SK-N-SH treated with all-trans-retinoic acid at 6 μM for 48 hours (cell line): ENCODE measurements at regions not wholly inside any gene's neighbourhood (a gene's known extent, or its start where the extent isn't known, plus 50 kb on each side); places are given as distances from the start of the nearest gene placed in this dataset.

Experiments used
- PPARA ChIP-seq: fragments of 250-450 bp; sonication (Bioruptor Pico); IDR thresholded peaks from 2 replicates; pipeline ENCODE4 v1.5.0; 2020; ENCODE audit warnings: mild to moderate bottlenecking, borderline replicate concordance
- RARB ChIP-seq: fragments of 250-450 bp; sonication (Bioruptor Pico); IDR thresholded peaks from 2 replicates; pipeline ENCODE4 v1.8.0; 2021; ENCODE audit warnings: mild to moderate bottlenecking, moderate library complexity
- SNAI2 ChIP-seq: fragments of 250-450 bp; sonication (Bioruptor Pico); IDR thresholded peaks from 2 replicates; pipeline ENCODE4 v1.5.0; 2020; ENCODE audit warnings: mild to moderate bottlenecking, moderate library complexity
- TCF4 ChIP-seq: fragments of 250-450 bp; sonication (Bioruptor Pico); IDR thresholded peaks from 2 replicates; pipeline ENCODE4 v1.8.0; 2021; ENCODE audit warnings: mild to moderate bottlenecking, moderate library complexity, borderline replicate concordance
- ZNF70 ChIP-seq: fragments of 450-650 bp; formaldehyde crosslinking; IDR thresholded peaks from 2 replicates; pipeline ENCODE4 v1.5.0; 2020; ENCODE audit warnings: mild to moderate bottlenecking, moderate library complexity
- TF ChIP-seq, protein P1 (sequence below): fragments of 250-450 bp; sonication (Bioruptor Pico); IDR thresholded peaks from 2 replicates; pipeline ENCODE4 v1.8.0; 2020; ENCODE audit warnings: mild to moderate bottlenecking, moderate library complexity, borderline replicate concordance
- TF ChIP-seq, protein P2 (sequence below): fragments of 250-450 bp; sonication (Bioruptor Pico); IDR thresholded peaks from 2 replicates; pipeline ENCODE4 v1.5.1; 2021; ENCODE audit warnings: mild to moderate bottlenecking, moderate library complexity
- TF ChIP-seq, protein P3 (sequence below): fragments of 250-450 bp; sonication (Bioruptor Pico); IDR thresholded peaks from 2 replicates; pipeline ENCODE4 v1.5.1; 2020; ENCODE audit warnings: low read depth, mild to moderate bottlenecking, moderate library complexity
- TF ChIP-seq, protein P4 (sequence below): fragments of 250-450 bp; sonication (Bioruptor Pico); IDR thresholded peaks from 2 replicates; pipeline ENCODE4 v1.5.0; 2020; ENCODE audit warnings: mild to moderate bottlenecking, moderate library complexity

DNA sequence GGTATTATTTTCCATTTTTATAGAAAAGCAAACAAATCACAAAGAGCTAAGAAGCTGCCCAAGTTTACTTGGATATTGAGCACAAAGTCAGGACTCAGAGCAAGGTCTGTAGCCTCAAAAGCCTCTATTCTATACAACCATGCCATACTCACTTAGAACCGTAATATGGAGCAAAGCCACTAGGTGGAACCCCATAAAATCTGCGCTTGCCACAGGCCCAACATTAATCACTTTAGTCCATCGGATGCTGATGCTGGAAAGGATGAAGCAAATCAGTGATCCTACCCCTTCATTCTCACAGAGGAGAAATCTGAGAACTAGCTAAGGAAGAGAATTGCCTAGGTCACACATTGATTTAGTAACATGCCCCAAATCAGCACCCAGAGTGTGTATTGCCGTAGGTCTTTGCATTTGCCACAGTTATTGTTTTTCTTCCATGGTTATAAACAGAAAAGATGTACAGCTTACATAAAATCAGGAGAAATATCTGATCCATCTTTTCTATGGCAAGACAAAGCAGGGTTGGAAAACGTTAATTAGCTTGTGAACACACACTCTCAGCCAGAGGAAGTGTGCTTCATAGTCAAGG lies 56.7 kb upstream of the RAB38 start:
- TF ChIP-seq, protein P1, sequence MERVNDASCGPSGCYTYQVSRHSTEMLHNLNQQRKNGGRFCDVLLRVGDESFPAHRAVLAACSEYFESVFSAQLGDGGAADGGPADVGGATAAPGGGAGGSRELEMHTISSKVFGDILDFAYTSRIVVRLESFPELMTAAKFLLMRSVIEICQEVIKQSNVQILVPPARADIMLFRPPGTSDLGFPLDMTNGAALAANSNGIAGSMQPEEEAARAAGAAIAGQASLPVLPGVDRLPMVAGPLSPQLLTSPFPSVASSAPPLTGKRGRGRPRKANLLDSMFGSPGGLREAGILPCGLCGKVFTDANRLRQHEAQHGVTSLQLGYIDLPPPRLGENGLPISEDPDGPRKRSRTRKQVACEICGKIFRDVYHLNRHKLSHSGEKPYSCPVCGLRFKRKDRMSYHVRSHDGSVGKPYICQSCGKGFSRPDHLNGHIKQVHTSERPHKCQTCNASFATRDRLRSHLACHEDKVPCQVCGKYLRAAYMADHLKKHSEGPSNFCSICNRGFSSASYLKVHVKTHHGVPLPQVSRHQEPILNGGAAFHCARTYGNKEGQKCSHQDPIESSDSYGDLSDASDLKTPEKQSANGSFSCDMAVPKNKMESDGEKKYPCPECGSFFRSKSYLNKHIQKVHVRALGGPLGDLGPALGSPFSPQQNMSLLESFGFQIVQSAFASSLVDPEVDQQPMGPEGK (CRISPR knock-in tag): no peak
- TF ChIP-seq, protein P2, sequence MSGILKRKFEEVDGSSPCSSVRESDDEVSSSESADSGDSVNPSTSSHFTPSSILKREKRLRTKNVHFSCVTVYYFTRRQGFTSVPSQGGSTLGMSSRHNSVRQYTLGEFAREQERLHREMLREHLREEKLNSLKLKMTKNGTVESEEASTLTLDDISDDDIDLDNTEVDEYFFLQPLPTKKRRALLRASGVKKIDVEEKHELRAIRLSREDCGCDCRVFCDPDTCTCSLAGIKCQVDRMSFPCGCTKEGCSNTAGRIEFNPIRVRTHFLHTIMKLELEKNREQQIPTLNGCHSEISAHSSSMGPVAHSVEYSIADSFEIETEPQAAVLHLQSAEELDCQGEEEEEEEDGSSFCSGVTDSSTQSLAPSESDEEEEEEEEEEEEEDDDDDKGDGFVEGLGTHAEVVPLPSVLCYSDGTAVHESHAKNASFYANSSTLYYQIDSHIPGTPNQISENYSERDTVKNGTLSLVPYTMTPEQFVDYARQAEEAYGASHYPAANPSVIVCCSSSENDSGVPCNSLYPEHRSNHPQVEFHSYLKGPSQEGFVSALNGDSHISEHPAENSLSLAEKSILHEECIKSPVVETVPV (CRISPR knock-in tag): no peak
- TF ChIP-seq ZNF70 (CRISPR knock-in tag) (no peak), PPARA (no peak), TCF4 (CRISPR knock-in tag) (no peak), SNAI2 (CRISPR knock-in tag) (no peak), RARB (no peak)
- TF ChIP-seq, protein P3, sequence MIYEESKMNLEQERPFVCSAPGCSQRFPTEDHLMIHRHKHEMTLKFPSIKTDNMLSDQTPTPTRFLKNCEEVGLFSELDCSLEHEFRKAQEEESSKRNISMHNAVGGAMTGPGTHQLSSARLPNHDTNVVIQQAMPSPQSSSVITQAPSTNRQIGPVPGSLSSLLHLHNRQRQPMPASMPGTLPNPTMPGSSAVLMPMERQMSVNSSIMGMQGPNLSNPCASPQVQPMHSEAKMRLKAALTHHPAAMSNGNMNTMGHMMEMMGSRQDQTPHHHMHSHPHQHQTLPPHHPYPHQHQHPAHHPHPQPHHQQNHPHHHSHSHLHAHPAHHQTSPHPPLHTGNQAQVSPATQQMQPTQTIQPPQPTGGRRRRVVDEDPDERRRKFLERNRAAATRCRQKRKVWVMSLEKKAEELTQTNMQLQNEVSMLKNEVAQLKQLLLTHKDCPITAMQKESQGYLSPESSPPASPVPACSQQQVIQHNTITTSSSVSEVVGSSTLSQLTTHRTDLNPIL (CRISPR knock-in tag): no peak
- TF ChIP-seq, protein P4, sequence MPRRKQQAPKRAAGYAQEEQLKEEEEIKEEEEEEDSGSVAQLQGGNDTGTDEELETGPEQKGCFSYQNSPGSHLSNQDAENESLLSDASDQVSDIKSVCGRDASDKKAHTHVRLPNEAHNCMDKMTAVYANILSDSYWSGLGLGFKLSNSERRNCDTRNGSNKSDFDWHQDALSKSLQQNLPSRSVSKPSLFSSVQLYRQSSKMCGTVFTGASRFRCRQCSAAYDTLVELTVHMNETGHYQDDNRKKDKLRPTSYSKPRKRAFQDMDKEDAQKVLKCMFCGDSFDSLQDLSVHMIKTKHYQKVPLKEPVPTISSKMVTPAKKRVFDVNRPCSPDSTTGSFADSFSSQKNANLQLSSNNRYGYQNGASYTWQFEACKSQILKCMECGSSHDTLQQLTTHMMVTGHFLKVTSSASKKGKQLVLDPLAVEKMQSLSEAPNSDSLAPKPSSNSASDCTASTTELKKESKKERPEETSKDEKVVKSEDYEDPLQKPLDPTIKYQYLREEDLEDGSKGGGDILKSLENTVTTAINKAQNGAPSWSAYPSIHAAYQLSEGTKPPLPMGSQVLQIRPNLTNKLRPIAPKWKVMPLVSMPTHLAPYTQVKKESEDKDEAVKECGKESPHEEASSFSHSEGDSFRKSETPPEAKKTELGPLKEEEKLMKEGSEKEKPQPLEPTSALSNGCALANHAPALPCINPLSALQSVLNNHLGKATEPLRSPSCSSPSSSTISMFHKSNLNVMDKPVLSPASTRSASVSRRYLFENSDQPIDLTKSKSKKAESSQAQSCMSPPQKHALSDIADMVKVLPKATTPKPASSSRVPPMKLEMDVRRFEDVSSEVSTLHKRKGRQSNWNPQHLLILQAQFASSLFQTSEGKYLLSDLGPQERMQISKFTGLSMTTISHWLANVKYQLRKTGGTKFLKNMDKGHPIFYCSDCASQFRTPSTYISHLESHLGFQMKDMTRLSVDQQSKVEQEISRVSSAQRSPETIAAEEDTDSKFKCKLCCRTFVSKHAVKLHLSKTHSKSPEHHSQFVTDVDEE: no peak
